WTC11 (cell line): ENCODE measurements at regions not wholly inside any gene's neighbourhood (a gene's known extent, or its start where the extent isn't known, plus 50 kb on each side); places are given as distances from the start of the nearest gene placed in this dataset.

ENCODE experiments used
- ATAC-seq: fragments of 200-7000 bp; cut with Tn5 transposase; 2 replicates; pipeline ENCODE4 v1.10.0; 2021; ENCODE audit warnings: mild to moderate bottlenecking, moderate library complexity
- CTCF ChIA-PET: fragments of 300-600 bp; sonication (Branson Sonifier 250); formaldehyde crosslinking; loops from one replicate; lab custom pipeline; 2021; ENCODE audit warnings: antibody characterized with exemption; lab: Charles Lee
- POLR2A ChIA-PET: fragments of 350-600 bp; sonication (Branson Sonifier 250); formaldehyde crosslinking; loops from one replicate; lab custom pipeline; 2021; ENCODE audit warnings: antibody characterized with exemption; lab: Charles Lee
- DNase-seq: peaks from one replicate; pipeline ENCODE4 v3.0.0; 2021; ENCODE audit warnings: low spot score
- H3K27ac Mint-ChIP-seq: 2 replicates; pipeline ENCODE4 v1.8.0; 2021; ENCODE audit warnings: mixed read lengths
- H3K27me3 Mint-ChIP-seq: 2 replicates; pipeline ENCODE4 v1.8.0; 2021; ENCODE audit warnings: low read depth, mild to moderate bottlenecking, moderate library complexity, mixed read lengths
- H3K36me3 Mint-ChIP-seq: 2 replicates; pipeline ENCODE4 v1.8.0; 2021; ENCODE audit warnings: mixed read lengths
- H3K4me1 Mint-ChIP-seq: 2 replicates; pipeline ENCODE4 v1.8.0; 2022; ENCODE audit warnings: mixed read lengths
- H3K4me3 Mint-ChIP-seq: 2 replicates; pipeline ENCODE4 v1.8.0; 2021; ENCODE audit warnings: mild to moderate bottlenecking, moderate library complexity, mixed read lengths
- H3K9me3 Mint-ChIP-seq: 2 replicates; pipeline ENCODE4 v1.8.0; 2021; ENCODE audit warnings: mixed read lengths
- HMGA2 ChIP-seq: fragments of 250-450 bp; sonication (Bioruptor Pico); IDR thresholded peaks from 2 replicates; pipeline ENCODE4 v1.4.0; 2021; ENCODE audit warnings: mild to moderate bottlenecking, moderate library complexity
- JUN ChIP-seq: sonication (generic); formaldehyde crosslinking; IDR thresholded peaks from 2 replicates; pipeline ENCODE4 v1.8.0; 2023; ENCODE audit warnings: mild to moderate bottlenecking, missing genetic modification reagents
- NFE2L1 ChIP-seq: sonication (generic); formaldehyde crosslinking; IDR thresholded peaks from 2 replicates; pipeline ENCODE4 v1.8.1; 2023; ENCODE audit warnings: missing genetic modification reagents
- TCF7 ChIP-seq: sonication (generic); formaldehyde crosslinking; IDR thresholded peaks from 2 replicates; pipeline ENCODE4 v1.8.0; 2022; ENCODE audit warnings: mild to moderate bottlenecking, low read depth, missing genetic modification reagents, moderate library complexity
- ZNF138 ChIP-seq: sonication (generic); formaldehyde crosslinking; conservative IDR thresholded peaks from 2 replicates; pipeline ENCODE4 v1.8.1; 2022; ENCODE audit warnings: mild to moderate bottlenecking, moderate library complexity, missing genetic modification reagents
- ZNF263 ChIP-seq: sonication (generic); formaldehyde crosslinking; IDR thresholded peaks from 2 replicates; pipeline ENCODE4 v1.8.1; 2022; ENCODE audit warnings: low read depth, mild to moderate bottlenecking, moderate library complexity, missing genetic modification reagents
- TF ChIP-seq, protein P1 (sequence below): fragments of 200-600 bp; IDR thresholded peaks from 2 replicates; pipeline ENCODE4 v1.8.0; 2022; ENCODE audit warnings: antibody characterized with exemption
- TF ChIP-seq, protein P2 (sequence below): sonication (generic); formaldehyde crosslinking; IDR thresholded peaks from 2 replicates; pipeline ENCODE4 v1.8.0; 2022; ENCODE audit warnings: mild to moderate bottlenecking, missing genetic modification reagents
- TF ChIP-seq, protein P3 (sequence below): sonication (generic); formaldehyde crosslinking; IDR thresholded peaks from 2 replicates; pipeline ENCODE4 v1.8.0; 2022; ENCODE audit warnings: mild to moderate bottlenecking, missing genetic modification reagents
- TF ChIP-seq, protein P4 (sequence below): fragments of 250-450 bp; sonication (Bioruptor Pico); IDR thresholded peaks from 2 replicates; pipeline ENCODE4 v1.8.0; 2021; ENCODE audit warnings: mild to moderate bottlenecking
- TF ChIP-seq, protein P5 (sequence below): sonication (generic); formaldehyde crosslinking; IDR thresholded peaks from 2 replicates; pipeline ENCODE4 v1.8.1; 2022; ENCODE audit warnings: low read depth, missing genetic modification reagents, borderline replicate concordance
- TF ChIP-seq, protein P6 (sequence below): sonication (generic); formaldehyde crosslinking; IDR thresholded peaks from 2 replicates; pipeline ENCODE4 v1.8.0; 2022; ENCODE audit warnings: mild to moderate bottlenecking, missing genetic modification reagents
- TF ChIP-seq, protein P7 (sequence below): sonication (generic); formaldehyde crosslinking; IDR thresholded peaks from 2 replicates; pipeline ENCODE4 v1.8.0; 2022; ENCODE audit warnings: mild to moderate bottlenecking, missing genetic modification reagents
- TF ChIP-seq, protein P8 (sequence below): sonication (generic); formaldehyde crosslinking; IDR thresholded peaks from 2 replicates; pipeline ENCODE4 v1.8.0; 2023; ENCODE audit warnings: mild to moderate bottlenecking, missing genetic modification reagents

DNA sequence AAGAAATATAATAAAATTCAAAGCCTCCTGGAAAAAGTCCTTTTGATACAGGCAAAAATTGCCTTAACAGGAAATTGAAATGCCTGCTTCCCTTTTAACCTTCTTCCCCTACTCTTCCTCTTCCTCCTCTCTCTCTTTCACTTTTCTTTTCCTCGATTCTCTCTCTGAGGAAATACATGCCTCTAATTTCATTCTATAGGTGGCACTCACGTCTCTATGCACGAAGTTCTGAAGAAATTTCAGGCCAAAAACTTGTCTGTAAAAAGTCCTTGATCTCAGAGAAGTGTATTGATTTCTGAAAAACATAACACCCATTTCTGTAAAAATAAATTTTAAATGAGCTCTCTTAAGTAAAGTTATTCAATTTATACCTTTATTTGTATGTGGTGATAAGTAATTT is 371.7 kb upstream of the IRX4 start:
- ChIA-PET POLR2A (no interaction called here), CTCF (no interaction called here)
- H3K27ac Mint-ChIP-seq: no peak overlapping the region
- no peak overlapping the region for H3K4me3 Mint-ChIP-seq
- H3K27me3 Mint-ChIP-seq: no peaks in the 10 kb centered on the region; the same call in 1 of the 2 replicates
- 0 out of 2 replicates have a peak, but pooled peaks cover 4% of the 10 kb centered on the region for H3K4me1 Mint-ChIP-seq
- H3K36me3 Mint-ChIP-seq: no peaks in the 10 kb centered on the region
- DNase-seq (no peak), ATAC-seq (no peak)
- no peaks in the 10 kb centered on the region for H3K9me3 Mint-ChIP-seq
- TF ChIP-seq, protein P1, sequence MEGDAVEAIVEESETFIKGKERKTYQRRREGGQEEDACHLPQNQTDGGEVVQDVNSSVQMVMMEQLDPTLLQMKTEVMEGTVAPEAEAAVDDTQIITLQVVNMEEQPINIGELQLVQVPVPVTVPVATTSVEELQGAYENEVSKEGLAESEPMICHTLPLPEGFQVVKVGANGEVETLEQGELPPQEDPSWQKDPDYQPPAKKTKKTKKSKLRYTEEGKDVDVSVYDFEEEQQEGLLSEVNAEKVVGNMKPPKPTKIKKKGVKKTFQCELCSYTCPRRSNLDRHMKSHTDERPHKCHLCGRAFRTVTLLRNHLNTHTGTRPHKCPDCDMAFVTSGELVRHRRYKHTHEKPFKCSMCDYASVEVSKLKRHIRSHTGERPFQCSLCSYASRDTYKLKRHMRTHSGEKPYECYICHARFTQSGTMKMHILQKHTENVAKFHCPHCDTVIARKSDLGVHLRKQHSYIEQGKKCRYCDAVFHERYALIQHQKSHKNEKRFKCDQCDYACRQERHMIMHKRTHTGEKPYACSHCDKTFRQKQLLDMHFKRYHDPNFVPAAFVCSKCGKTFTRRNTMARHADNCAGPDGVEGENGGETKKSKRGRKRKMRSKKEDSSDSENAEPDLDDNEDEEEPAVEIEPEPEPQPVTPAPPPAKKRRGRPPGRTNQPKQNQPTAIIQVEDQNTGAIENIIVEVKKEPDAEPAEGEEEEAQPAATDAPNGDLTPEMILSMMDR: no peak
- no peak for TF ChIP-seq TCF7 (CRISPR knock-in tag)
- TF ChIP-seq, protein P2, sequence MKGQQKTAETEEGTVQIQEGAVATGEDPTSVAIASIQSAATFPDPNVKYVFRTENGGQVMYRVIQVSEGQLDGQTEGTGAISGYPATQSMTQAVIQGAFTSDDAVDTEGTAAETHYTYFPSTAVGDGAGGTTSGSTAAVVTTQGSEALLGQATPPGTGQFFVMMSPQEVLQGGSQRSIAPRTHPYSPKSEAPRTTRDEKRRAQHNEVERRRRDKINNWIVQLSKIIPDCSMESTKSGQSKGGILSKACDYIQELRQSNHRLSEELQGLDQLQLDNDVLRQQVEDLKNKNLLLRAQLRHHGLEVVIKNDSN (CRISPR knock-in tag): no peak

DNA sequence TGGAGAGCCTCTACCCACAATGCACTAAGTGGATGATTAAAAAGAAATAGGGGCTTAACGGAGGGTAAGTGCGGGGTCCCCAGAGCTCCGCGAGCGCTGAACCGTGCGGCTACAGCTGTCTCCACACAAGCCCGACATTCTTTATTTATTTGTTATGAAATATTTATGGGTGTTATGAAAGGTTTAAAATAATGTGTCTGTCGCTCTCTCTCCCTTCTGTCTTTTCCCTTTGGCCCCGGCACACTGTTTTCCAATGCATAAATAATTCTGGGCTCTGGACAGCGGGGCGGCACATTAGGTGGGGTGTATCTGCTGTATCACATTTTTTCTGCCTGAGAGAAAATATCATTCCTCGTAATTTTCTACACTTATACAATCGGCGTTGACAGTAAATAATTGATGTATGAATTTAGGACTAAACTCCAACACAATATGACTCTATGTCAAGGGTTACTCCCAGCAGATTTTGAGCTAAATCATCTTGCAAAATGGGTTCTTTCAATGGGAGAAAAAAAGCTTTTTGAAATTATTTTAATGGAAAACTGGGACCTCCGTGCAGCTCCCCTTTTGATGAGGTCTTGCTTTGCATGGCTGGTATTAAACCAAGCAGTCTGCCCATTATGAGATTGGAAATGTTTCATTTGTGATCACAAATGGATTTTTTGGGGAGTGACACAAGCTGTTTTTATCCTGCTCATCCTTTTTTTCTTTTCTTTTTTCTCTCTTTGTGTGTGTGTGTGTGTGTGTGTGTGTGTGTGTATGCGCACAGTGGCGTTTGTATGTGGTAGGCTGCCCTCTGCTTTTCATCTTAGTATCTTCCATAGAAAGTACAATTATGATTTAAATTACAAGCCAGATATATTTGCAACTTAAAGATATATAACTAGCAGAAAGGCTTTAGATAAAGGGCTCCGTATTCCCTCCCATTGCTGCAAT is 370.6 kb upstream of the IRX4 start:
- 0 out of 2 replicates have a peak, but pooled peaks cover 4% of the 10 kb centered on the region for H3K4me1 Mint-ChIP-seq
- ATAC-seq: no peak
- CTCF ChIA-PET: no interaction called here
- POLR2A ChIA-PET: no interaction called here
- no peak overlapping the region for H3K27ac Mint-ChIP-seq
- peaks cover 7% of the 10 kb centered on the region for H3K9me3 Mint-ChIP-seq
- no peak overlapping the region for H3K4me3 Mint-ChIP-seq
- no peak for DNase-seq
- H3K36me3 Mint-ChIP-seq: no peaks in the 10 kb centered on the region
- no peaks in the 10 kb centered on the region; the same call in 1 of the 2 replicates for H3K27me3 Mint-ChIP-seq
- TF ChIP-seq ZNF138 (CRISPR knock-in tag): no peak
- TF ChIP-seq, protein P2 (CRISPR knock-in tag): no peak
- TF ChIP-seq, protein P3, sequence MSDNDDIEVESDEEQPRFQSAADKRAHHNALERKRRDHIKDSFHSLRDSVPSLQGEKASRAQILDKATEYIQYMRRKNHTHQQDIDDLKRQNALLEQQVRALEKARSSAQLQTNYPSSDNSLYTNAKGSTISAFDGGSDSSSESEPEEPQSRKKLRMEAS (CRISPR knock-in tag): no peak
- TF ChIP-seq HMGA2: no peak
- no peak for TF ChIP-seq NFE2L1 (CRISPR knock-in tag)
- TF ChIP-seq, protein P4, sequence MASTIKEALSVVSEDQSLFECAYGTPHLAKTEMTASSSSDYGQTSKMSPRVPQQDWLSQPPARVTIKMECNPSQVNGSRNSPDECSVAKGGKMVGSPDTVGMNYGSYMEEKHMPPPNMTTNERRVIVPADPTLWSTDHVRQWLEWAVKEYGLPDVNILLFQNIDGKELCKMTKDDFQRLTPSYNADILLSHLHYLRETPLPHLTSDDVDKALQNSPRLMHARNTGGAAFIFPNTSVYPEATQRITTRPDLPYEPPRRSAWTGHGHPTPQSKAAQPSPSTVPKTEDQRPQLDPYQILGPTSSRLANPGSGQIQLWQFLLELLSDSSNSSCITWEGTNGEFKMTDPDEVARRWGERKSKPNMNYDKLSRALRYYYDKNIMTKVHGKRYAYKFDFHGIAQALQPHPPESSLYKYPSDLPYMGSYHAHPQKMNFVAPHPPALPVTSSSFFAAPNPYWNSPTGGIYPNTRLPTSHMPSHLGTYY (CRISPR knock-in tag): no peak
- TF ChIP-seq, protein P5, sequence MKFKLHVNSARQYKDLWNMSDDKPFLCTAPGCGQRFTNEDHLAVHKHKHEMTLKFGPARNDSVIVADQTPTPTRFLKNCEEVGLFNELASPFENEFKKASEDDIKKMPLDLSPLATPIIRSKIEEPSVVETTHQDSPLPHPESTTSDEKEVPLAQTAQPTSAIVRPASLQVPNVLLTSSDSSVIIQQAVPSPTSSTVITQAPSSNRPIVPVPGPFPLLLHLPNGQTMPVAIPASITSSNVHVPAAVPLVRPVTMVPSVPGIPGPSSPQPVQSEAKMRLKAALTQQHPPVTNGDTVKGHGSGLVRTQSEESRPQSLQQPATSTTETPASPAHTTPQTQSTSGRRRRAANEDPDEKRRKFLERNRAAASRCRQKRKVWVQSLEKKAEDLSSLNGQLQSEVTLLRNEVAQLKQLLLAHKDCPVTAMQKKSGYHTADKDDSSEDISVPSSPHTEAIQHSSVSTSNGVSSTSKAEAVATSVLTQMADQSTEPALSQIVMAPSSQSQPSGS (CRISPR knock-in tag): no peak
- no peak for TF ChIP-seq JUN (CRISPR knock-in tag)

DNA sequence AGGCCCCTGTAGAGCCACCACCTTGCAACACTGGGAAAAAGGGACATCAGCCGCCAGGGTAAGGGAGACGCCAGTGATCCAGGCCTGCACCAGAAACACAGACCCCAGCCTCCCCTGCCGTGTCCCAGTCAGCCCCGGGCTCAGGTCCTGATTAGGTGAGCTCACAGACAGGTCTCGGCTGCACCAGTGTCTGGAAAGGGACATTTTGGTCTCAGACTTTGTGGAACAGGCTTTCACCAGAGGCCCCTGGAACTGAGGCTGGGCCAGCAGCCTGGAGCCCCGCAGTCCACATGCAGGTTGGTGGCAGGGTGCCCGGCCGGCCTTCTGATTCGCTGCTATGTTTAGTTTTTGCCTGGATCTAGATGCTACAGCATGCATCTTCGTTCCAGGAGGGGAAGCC is 369.0 kb upstream of the IRX4 start:
- CTCF ChIA-PET: interaction anchor here (1.0 kb wide), 1 partner anchor 311 kb away, joined by 3 read pairs; no protein-coding TSS in a partner anchor
- Mint-ChIP-seq H3K4me3 (no peak overlapping the region), H3K27ac (no peak overlapping the region), H3K36me3 (peaks cover 6% of the 10 kb centered on the region; the same call in 1 of the 2 replicates)
- no peak for DNase-seq
- TF ChIP-seq, protein P6, sequence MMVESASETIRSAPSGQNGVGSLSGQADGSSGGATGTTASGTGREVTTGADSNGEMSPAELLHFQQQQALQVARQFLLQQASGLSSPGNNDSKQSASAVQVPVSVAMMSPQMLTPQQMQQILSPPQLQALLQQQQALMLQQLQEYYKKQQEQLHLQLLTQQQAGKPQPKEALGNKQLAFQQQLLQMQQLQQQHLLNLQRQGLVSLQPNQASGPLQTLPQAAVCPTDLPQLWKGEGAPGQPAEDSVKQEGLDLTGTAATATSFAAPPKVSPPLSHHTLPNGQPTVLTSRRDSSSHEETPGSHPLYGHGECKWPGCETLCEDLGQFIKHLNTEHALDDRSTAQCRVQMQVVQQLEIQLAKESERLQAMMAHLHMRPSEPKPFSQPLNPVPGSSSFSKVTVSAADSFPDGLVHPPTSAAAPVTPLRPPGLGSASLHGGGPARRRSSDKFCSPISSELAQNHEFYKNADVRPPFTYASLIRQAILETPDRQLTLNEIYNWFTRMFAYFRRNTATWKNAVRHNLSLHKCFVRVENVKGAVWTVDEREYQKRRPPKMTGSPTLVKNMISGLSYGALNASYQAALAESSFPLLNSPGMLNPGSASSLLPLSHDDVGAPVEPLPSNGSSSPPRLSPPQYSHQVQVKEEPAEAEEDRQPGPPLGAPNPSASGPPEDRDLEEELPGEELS: no peak
- TF ChIP-seq, protein P7, sequence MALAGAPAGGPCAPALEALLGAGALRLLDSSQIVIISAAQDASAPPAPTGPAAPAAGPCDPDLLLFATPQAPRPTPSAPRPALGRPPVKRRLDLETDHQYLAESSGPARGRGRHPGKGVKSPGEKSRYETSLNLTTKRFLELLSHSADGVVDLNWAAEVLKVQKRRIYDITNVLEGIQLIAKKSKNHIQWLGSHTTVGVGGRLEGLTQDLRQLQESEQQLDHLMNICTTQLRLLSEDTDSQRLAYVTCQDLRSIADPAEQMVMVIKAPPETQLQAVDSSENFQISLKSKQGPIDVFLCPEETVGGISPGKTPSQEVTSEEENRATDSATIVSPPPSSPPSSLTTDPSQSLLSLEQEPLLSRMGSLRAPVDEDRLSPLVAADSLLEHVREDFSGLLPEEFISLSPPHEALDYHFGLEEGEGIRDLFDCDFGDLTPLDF (CRISPR knock-in tag): no peak
- TF ChIP-seq, protein P8, sequence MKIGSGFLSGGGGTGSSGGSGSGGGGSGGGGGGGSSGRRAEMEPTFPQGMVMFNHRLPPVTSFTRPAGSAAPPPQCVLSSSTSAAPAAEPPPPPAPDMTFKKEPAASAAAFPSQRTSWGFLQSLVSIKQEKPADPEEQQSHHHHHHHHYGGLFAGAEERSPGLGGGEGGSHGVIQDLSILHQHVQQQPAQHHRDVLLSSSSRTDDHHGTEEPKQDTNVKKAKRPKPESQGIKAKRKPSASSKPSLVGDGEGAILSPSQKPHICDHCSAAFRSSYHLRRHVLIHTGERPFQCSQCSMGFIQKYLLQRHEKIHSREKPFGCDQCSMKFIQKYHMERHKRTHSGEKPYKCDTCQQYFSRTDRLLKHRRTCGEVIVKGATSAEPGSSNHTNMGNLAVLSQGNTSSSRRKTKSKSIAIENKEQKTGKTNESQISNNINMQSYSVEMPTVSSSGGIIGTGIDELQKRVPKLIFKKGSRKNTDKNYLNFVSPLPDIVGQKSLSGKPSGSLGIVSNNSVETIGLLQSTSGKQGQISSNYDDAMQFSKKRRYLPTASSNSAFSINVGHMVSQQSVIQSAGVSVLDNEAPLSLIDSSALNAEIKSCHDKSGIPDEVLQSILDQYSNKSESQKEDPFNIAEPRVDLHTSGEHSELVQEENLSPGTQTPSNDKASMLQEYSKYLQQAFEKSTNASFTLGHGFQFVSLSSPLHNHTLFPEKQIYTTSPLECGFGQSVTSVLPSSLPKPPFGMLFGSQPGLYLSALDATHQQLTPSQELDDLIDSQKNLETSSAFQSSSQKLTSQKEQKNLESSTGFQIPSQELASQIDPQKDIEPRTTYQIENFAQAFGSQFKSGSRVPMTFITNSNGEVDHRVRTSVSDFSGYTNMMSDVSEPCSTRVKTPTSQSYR (CRISPR knock-in tag): no peak
- no peak for TF ChIP-seq HMGA2
- no peak for TF ChIP-seq ZNF263 (CRISPR knock-in tag)
- TF ChIP-seq, all 79 proteins: peak for 0
- Mint-ChIP-seq H3K9me3 (peaks cover 22% of the 10 kb centered on the region), H3K27me3 (no peaks in the 10 kb centered on the region; the same call in 1 of the 2 replicates), H3K4me1 (0 out of 2 replicates have a peak, but pooled peaks cover 4% of the 10 kb centered on the region)
- no peak for ATAC-seq
- POLR2A ChIA-PET: no interaction called here
